MCF 10A (cell line): ENCODE measurements at regions not wholly inside any gene's neighbourhood (a gene's known extent, or its start where the extent isn't known, plus 50 kb on each side); places are given as distances from the start of the nearest gene placed in this dataset.

ENCODE experiments used
- BruUV-seq: library from RNA; stranded (reverse); fragments of 400-500 nt; replicated peaks from 2 replicates; lab custom pipeline; 2021; lab: Mats Ljungman, UMichigan
- CTCF ChIA-PET: fragments of 300-600 bp; sonication (Branson Sonifier 250); formaldehyde crosslinking; extraction: SDS; loops from one replicate; lab custom pipeline; 2021; ENCODE audit warnings: antibody characterized with exemption, inconsistent platforms; lab: Yijun Ruan, JAX
- POLR2A ChIA-PET: fragments of 300-600, 350-650 bp; sonication (Branson Sonifier 250); formaldehyde crosslinking; extraction: SDS; loops from one replicate; lab custom pipeline; 2020; ENCODE audit warnings: antibody characterized with exemption, inconsistent platforms; lab: Yijun Ruan, JAX
- DNase-seq: peaks from one replicate; pipeline ENCODE4 v3.0.0-alpha.2; 2018; ENCODE audit not compliant: unreplicated experiment
- H3K27ac Mint-ChIP-seq: one replicate; pipeline ENCODE4 v1.8.0; 2022; ENCODE audit warnings: mild to moderate bottlenecking, low read depth, mixed read lengths; ENCODE audit not compliant: unreplicated experiment
- H3K27me3 Mint-ChIP-seq: one replicate; pipeline ENCODE4 v1.8.0; 2022; ENCODE audit warnings: mixed read lengths; ENCODE audit not compliant: insufficient read depth, unreplicated experiment
- H3K36me3 Mint-ChIP-seq: one replicate; pipeline ENCODE4 v1.8.0; 2022; ENCODE audit warnings: mild to moderate bottlenecking, moderate library complexity, mixed read lengths; ENCODE audit not compliant: insufficient read depth, unreplicated experiment
- H3K4me1 Mint-ChIP-seq: one replicate; pipeline ENCODE4 v1.8.0; 2022; ENCODE audit warnings: mixed read lengths; ENCODE audit not compliant: insufficient read depth, unreplicated experiment
- H3K4me3 Mint-ChIP-seq: one replicate; pipeline ENCODE4 v1.8.0; 2022; ENCODE audit warnings: mild to moderate bottlenecking, moderate library complexity, mixed read lengths; ENCODE audit not compliant: unreplicated experiment
- H3K9me3 Mint-ChIP-seq: one replicate; pipeline ENCODE4 v1.8.0; 2022; ENCODE audit warnings: mixed read lengths; ENCODE audit not compliant: unreplicated experiment
- intact Hi-C: fragments of 100-400 bp; cut with micrococcal nuclease; formaldehyde crosslinking; loops from 2 replicates; pipeline ENCODE4 v1.14.1; 2022
- TF ChIP-seq, protein P1 (sequence below): fragments of 200-600 bp; IDR thresholded peaks from one replicate; pipeline ENCODE4 v1.8.0; 2022; ENCODE audit warnings: antibody characterized with exemption, mild to moderate bottlenecking; ENCODE audit not compliant: unreplicated experiment

DNA sequence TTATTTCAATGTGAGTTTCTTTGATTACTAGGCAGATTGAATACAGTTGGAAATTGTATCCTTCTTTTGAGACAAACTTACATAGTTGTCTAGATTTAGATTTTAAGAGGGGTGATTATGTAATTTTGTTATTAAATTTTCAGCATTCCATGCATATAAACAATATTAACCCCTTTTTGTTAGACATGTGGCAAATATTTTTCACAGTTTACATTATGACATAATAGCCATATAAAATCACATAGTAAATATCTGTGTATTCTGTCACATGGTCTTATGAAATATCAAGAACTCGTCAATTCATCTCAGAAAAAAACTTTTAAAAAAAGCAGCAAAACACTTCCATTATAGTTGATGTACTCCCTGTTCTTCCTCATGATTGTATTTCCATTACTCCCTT is 243.8 kb downstream of the CYP26B1 start:
- Mint-ChIP-seq H3K27ac (no peak overlapping the region), H3K36me3 (no peaks in the 10 kb centered on the region), H3K9me3 (no peaks in the 10 kb centered on the region), H3K27me3 (peaks cover 67% of the 10 kb centered on the region), H3K4me1 (no peaks in the 10 kb centered on the region), H3K4me3 (no peak overlapping the region)
- TF ChIP-seq, protein P1, sequence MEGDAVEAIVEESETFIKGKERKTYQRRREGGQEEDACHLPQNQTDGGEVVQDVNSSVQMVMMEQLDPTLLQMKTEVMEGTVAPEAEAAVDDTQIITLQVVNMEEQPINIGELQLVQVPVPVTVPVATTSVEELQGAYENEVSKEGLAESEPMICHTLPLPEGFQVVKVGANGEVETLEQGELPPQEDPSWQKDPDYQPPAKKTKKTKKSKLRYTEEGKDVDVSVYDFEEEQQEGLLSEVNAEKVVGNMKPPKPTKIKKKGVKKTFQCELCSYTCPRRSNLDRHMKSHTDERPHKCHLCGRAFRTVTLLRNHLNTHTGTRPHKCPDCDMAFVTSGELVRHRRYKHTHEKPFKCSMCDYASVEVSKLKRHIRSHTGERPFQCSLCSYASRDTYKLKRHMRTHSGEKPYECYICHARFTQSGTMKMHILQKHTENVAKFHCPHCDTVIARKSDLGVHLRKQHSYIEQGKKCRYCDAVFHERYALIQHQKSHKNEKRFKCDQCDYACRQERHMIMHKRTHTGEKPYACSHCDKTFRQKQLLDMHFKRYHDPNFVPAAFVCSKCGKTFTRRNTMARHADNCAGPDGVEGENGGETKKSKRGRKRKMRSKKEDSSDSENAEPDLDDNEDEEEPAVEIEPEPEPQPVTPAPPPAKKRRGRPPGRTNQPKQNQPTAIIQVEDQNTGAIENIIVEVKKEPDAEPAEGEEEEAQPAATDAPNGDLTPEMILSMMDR, result no peak
- BruUV-seq, result no TSS peak
- DNase-seq, result no peak
- POLR2A ChIA-PET, result no interaction called here
- CTCF ChIA-PET, result no interaction called here
- intact Hi-C loops, result no loop called here

DNA sequence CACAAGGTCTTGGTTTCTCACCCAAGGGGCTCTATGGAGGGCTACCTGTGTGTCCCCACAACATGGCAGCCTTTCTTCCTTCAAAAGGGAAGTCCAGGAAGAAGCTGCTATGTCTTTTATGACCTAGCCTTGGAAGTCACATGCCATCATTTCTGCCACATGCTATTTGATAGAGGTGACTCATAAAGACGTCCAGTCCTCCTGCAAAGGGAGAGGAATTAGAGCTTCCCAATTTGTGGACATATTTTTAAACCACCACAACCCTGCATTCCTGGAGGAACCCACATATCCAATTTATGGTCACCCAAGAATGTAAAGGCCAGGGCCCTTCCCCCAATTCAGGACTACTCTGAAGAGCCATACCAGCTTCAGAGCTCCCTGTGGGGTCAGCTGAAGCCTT is 246.2 kb downstream of the CYP26B1 start:
- Mint-ChIP-seq H3K27me3 (peaks cover 60% of the 10 kb centered on the region), H3K27ac (no peak overlapping the region), H3K4me3 (no peak overlapping the region), H3K4me1 (no peaks in the 10 kb centered on the region), H3K36me3 (no peaks in the 10 kb centered on the region), H3K9me3 (no peaks in the 10 kb centered on the region)
- BruUV-seq, result no TSS peak
- no peak for DNase-seq
- ChIA-PET CTCF (interaction anchor here (0.6 to 1.7 kb wide), 3 partner anchors 22 to 292 kb away, joined by 3 to 6 read pairs (median 3); no protein-coding TSS in a partner anchor), POLR2A (interaction anchor here (1.5 kb wide), 1 partner anchor 13 kb away, joined by 6 read pairs; no protein-coding TSS in a partner anchor)
- intact Hi-C loops, result no loop called here
- TF ChIP-seq, protein P1, result no peak

DNA sequence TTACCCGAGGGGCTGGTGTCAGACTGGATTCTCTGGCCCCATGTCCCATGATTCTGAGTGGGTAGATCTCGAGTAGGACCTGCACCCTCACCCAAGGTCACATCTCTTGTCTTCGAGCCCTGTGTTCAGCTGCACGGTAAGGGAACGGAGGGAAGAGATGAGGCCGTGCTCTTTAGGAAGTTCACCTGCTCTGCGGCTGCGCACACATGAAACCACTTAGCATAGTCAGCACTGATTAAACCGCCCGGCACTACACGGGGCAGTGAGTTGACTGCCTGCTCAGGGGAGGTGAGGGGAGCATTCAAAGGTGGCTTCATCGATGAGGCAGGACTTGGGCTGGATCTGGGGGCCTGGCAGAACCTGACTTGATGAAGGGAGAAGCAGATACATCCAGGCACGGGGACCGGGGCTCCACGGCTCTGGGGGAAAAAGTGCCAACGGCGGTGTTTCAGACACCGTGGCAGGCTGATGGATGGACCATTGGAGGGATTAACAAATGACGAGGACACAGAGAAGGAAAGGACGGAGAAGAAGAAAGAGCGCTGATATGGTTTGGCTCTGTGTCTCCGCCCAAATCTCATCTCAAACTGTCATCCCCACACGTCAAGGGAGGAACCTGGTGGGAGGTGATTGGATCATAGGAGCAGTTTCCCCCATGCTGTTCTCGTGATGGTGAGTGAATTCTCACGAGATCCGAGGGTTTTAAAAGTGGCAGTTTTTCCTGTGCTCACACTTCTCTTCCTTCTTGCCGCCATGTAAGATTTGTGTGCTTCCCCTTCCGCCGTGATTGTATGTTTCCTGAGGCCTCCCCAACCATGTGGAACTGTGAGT is 248.6 kb downstream of the CYP26B1 start:
- BruUV-seq, result no TSS peak
- CTCF ChIA-PET, result interaction anchor here (0.6 kb wide), 1 partner anchor 145 kb away, joined by 3 read pairs; no protein-coding TSS in a partner anchor

DNA sequence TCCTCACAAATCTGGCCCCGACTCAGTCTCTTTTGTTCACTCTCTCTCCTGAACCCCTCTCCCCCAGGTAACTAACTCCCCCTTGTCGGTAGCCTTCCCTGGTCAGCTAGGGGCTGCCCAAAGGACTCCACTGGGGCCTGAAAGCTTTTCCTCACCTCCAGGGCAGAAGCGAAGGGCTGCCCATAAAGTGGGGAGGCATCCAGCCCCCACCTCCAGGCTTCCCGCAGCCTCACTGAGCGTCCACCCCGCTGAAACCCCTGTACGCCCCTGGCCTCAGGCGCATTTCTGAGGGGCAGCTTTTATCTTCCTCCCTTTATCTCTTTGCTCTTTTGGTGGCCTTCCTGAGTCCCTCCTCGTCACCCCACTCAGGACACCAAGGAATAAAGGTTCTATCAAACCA is 249.3 kb downstream of the CYP26B1 start:
- Mint-ChIP-seq H3K9me3 (no peaks in the 10 kb centered on the region), H3K27ac (no peak overlapping the region), H3K4me3 (no peak overlapping the region), H3K36me3 (no peaks in the 10 kb centered on the region), H3K27me3 (peaks cover 31% of the 10 kb centered on the region), H3K4me1 (no peaks in the 10 kb centered on the region)
- no TSS peak for BruUV-seq
- TF ChIP-seq, protein P1, result no peak
- intact Hi-C loops, result no loop called here
- CTCF ChIA-PET, result interaction anchor here (0.7 kb wide), 1 partner anchor 25 kb away, joined by 3 read pairs; no protein-coding TSS in a partner anchor
- POLR2A ChIA-PET, result no interaction called here
- no peak for DNase-seq

More for the DNA sequence above, 248.6 kb downstream of the CYP26B1 start:
- peaks cover 36% of the 10 kb centered on the region for H3K27me3 Mint-ChIP-seq
- no peaks in the 10 kb centered on the region for H3K36me3 Mint-ChIP-seq
- no peaks in the 10 kb centered on the region for H3K9me3 Mint-ChIP-seq
- no peak overlapping the region for H3K4me3 Mint-ChIP-seq
- DNase-seq, result no peak
- no peaks in the 10 kb centered on the region for H3K4me1 Mint-ChIP-seq
- TF ChIP-seq, protein P1, result no peak
- POLR2A ChIA-PET, result no interaction called here
- H3K27ac Mint-ChIP-seq, result no peak overlapping the region
- intact Hi-C loops, result no loop called here
